ENCODE measurements at regions not wholly inside any gene's neighbourhood (a gene's known extent, or its start where the extent isn't known, plus 50 kb on each side); places are given as distances from the start of the nearest gene placed in this dataset.

- FAIRE-seq = no peak
- TF ChIP-seq RXRA (CRISPR knock-in tag; IDR thresholded peaks at IDR 0.05) = no peak
- TF ChIP-seq, protein P1, sequence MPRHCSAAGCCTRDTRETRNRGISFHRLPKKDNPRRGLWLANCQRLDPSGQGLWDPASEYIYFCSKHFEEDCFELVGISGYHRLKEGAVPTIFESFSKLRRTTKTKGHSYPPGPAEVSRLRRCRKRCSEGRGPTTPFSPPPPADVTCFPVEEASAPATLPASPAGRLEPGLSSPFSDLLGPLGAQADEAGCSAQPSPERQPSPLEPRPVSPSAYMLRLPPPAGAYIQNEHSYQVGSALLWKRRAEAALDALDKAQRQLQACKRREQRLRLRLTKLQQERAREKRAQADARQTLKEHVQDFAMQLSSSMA (CRISPR knock-in tag; IDR thresholded peaks at IDR 0.05) = no peak
- TF ChIP-seq ZNF660 (CRISPR knock-in tag; IDR thresholded peaks at IDR 0.05; ENCODE audit: borderline replicate concordance, low read depth) = no peak
- H3K27me3 ChIP-seq (ENCODE audit: control insufficient read depth in 1 of 2, insufficient read depth in 2 of 2, low read length in 2 of 2) = no peaks in the 10 kb centered on the region
- POLR2A ChIA-PET = no interaction called here
- no peak overlapping the region for H2AFZ ChIP-seq (ENCODE audit: low read length)
- no peaks in the 10 kb centered on the region for H4K20me1 ChIP-seq (ENCODE audit: insufficient read depth, low read length)
- no peak overlapping the region for H3K9ac ChIP-seq (ENCODE audit: insufficient read depth, low read depth, low read length)
- no peaks in the 10 kb centered on the region for H3K36me3 ChIP-seq (replicated peaks in 1 of 2; ENCODE audit: control insufficient read depth in 1 of 2, insufficient read depth in 2 of 2, low read length in 2 of 2)
- intact Hi-C loops (cut with micrococcal nuclease; ENCODE audit: unreplicated experiment) (no loop called here), in situ Hi-C loops (cut with HindIII; ENCODE audit: extremely low pct_ligation_motif_present, low pct_unique_long_range_greater_than_20kb) (no loop called here)
- H3K27ac ChIP-seq (ENCODE audit: extremely low read length, insufficient read depth, low read length) = no peak overlapping the region
- no peak overlapping the region for H3K4me2 ChIP-seq (ENCODE audit: low read depth, low read length)
- no peak overlapping the region for H3K4me3 ChIP-seq (replicated peaks in 1 of 3; ENCODE audit: insufficient read depth in 1 of 3, low read depth in 2 of 3, low read length in 3 of 3)
- no peaks in the 10 kb centered on the region for H3K79me2 ChIP-seq (ENCODE audit: insufficient read depth, low read length)
- no peaks in the 10 kb centered on the region for H3K9me3 ChIP-seq (ENCODE audit: low read length)
- no peaks in the 10 kb centered on the region for H3K4me1 ChIP-seq (ENCODE audit: insufficient read depth, low read length)
- CTCF ChIA-PET (ENCODE audit: low intra/inter-chr PET ratio, low total read pairs) = no interaction called here
- ATAC-seq = no peak
- DNase-seq (ENCODE audit: low spot score) = no peak
- BruUV-seq (replicated peaks) = no TSS peak
- WGBS (ENCODE audit: low lambda C conversion rate) = 5% methylated on average over 1 of the region's 1 CpG
These were observed 77.6 kb upstream of the PACRGL start for GRCh38 chr4:20622701-20623100.

DNA sequence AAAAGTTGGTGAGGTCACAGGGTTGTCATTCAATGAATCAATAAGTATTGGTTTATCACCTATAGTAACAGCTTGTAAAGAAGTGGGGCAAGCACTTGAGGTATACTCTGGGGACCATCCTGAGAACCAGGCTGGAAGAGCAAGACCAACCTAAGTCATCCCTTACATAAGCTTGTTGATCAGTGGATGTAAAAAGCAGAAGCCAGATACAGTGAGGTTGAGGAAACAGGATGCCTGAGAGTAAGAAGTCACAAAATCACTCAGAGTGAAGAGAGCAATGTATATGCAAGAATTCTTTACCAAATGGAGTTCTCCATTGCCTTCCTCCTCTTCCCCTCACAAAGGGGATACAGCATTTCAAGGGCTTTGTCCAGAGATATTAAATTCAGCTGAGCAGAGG, 76.3 kb upstream of the PACRGL start:
- Histone ChIP-seq H3K27ac (ENCODE audit: extremely low read length, insufficient read depth, low read length) (no peak overlapping the region), H3K79me2 (ENCODE audit: insufficient read depth, low read length) (no peaks in the 10 kb centered on the region), H3K27me3 (ENCODE audit: control insufficient read depth in 1 of 2, insufficient read depth in 2 of 2, low read length in 2 of 2) (no peaks in the 10 kb centered on the region), H3K4me1 (ENCODE audit: insufficient read depth, low read length) (no peaks in the 10 kb centered on the region), H4K20me1 (ENCODE audit: insufficient read depth, low read length) (no peaks in the 10 kb centered on the region), H3K36me3 (replicated peaks in 1 of 2; ENCODE audit: control insufficient read depth in 1 of 2, insufficient read depth in 2 of 2, low read length in 2 of 2) (no peaks in the 10 kb centered on the region), H3K4me3 (replicated peaks in 1 of 3; ENCODE audit: insufficient read depth in 1 of 3, low read depth in 2 of 3, low read length in 3 of 3) (no peak overlapping the region), H3K4me2 (ENCODE audit: low read depth, low read length) (no peak overlapping the region), H2AFZ (ENCODE audit: low read length) (no peak overlapping the region), H3K9me3 (ENCODE audit: low read length) (no peaks in the 10 kb centered on the region), H3K9ac (ENCODE audit: insufficient read depth, low read depth, low read length) (no peak overlapping the region)
- FAIRE-seq = no peak
- intact Hi-C loops (cut with micrococcal nuclease; ENCODE audit: unreplicated experiment) (no loop called here), in situ Hi-C loops (cut with HindIII; ENCODE audit: extremely low pct_ligation_motif_present, low pct_unique_long_range_greater_than_20kb) (no loop called here)
- ATAC-seq = no peak
- no peak for DNase-seq (ENCODE audit: low spot score)
- ChIA-PET CTCF (ENCODE audit: low intra/inter-chr PET ratio, low total read pairs) (no interaction called here), POLR2A (no interaction called here)
- BruUV-seq (replicated peaks) = no TSS peak
- TF ChIP-seq, protein P2, sequence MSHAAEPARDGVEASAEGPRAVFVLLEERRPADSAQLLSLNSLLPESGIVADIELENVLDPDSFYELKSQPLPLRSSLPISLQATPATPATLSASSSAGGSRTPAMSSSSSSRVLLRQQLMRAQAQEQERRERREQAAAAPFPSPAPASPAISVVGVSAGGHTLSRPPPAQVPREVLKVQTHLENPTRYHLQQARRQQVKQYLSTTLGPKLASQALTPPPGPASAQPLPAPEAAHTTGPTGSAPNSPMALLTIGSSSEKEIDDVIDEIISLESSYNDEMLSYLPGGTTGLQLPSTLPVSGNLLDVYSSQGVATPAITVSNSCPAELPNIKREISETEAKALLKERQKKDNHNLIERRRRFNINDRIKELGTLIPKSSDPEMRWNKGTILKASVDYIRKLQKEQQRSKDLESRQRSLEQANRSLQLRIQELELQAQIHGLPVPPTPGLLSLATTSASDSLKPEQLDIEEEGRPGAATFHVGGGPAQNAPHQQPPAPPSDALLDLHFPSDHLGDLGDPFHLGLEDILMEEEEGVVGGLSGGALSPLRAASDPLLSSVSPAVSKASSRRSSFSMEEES (CRISPR knock-in tag; IDR thresholded peaks at IDR 0.05) = no peak
- TF ChIP-seq BHLHE40 (IDR thresholded peaks at IDR 0.05; ENCODE audit: low read length) (no peak), MYC (CRISPR knock-in tag; IDR thresholded peaks at IDR 0.05; ENCODE audit: borderline replicate concordance) (no peak), HOXA7 (CRISPR knock-in tag; IDR thresholded peaks at IDR 0.05) (no peak), ZIK1 (CRISPR knock-in tag; IDR thresholded peaks at IDR 0.05; ENCODE audit: borderline replicate concordance, low read depth) (no peak), ZBTB14 (CRISPR knock-in tag; IDR thresholded peaks at IDR 0.05) (no peak), FOXK2 (IDR thresholded peaks at IDR 0.05) (no peak), NKX3-1 (CRISPR knock-in tag; IDR thresholded peaks at IDR 0.05) (no peak), ZSCAN29 (CRISPR knock-in tag; conservative IDR thresholded peaks at IDR 0.05) (no peak), ZNF546 (CRISPR knock-in tag; conservative IDR thresholded peaks at IDR 0.05) (no peak), CBX2 (IDR thresholded peaks at IDR 0.05; ENCODE audit: low read depth, low read length) (no peak), CBX2 (CRISPR knock-in tag; IDR thresholded peaks at IDR 0.05; ENCODE audit: low read depth) (no peak), PRDM4 (CRISPR knock-in tag; IDR thresholded peaks at IDR 0.05; ENCODE audit: borderline replicate concordance) (no peak)
